H1 (cell line): ENCODE measurements at regions not wholly inside any gene's neighbourhood (a gene's known extent, or its start where the extent isn't known, plus 50 kb on each side); places are given as distances from the start of the nearest gene placed in this dataset.

Experiments
- CTCF ChIA-PET: fragments of 300-600 bp; sonication (Branson Sonifier 250); formaldehyde crosslinking; loops from one replicate; lab custom pipeline; 2021; ENCODE audit not compliant: partially characterized antibody; lab: Charles Lee
- POLR2A ChIA-PET: fragments of 300-600 bp; sonication (Branson Sonifier 250); formaldehyde crosslinking; loops from one replicate; lab custom pipeline; 2021; ENCODE audit warnings: inconsistent platforms; ENCODE audit not compliant: partially characterized antibody; lab: Charles Lee
- DNase-seq, 2 experiments: peaks; one replicate each; pipeline versions ENCODE4 v3.0.0 to v3.0.0-alpha.2; 2010 to 2022; ENCODE audit warnings: low spot score in 2 of 2, low read depth in 1 of 2, mixed read lengths in 1 of 2
- FAIRE-seq: peaks from 2 replicates; lab custom pipeline; 2011; peaks lifted over from hg19 to GRCh38; lab: Jason Lieb, UNC
- H2AFZ ChIP-seq: 2 replicates; pipeline ENCODE4 v1.8.1; 2012; ENCODE audit warnings: low read length, inconsistent platforms
- H2AK5ac ChIP-seq: 2 replicates; pipeline ENCODE4 v1.6.1; 2013; ENCODE audit warnings: low read depth, low read length
- H2BK120ac ChIP-seq: replicated peaks from 2 replicates; pipeline ENCODE3; 2013; ENCODE audit warnings: low read depth, low read length, inconsistent platforms
- H2BK12ac ChIP-seq: 2 replicates; pipeline ENCODE4 v1.6.1; 2013; ENCODE audit warnings: low read depth, low read length
- H2BK15ac ChIP-seq: 2 replicates; pipeline ENCODE4 v1.6.1; 2013; ENCODE audit warnings: low read length
- H2BK20ac ChIP-seq: 2 replicates; pipeline ENCODE4 v1.6.1; 2013; ENCODE audit warnings: low read length
- H2BK5ac ChIP-seq: 2 replicates; pipeline ENCODE4 v1.6.1; 2013; ENCODE audit warnings: low read depth, low read length
- H3K14ac ChIP-seq: 2 replicates; pipeline ENCODE4 v1.6.1; 2013; ENCODE audit warnings: inconsistent platforms; ENCODE audit not compliant: insufficient read length
- H3K18ac ChIP-seq: 2 replicates; pipeline ENCODE4 v1.6.1; 2013; ENCODE audit warnings: low read length; ENCODE audit errors: extremely low read depth
- H3K23ac ChIP-seq: 2 replicates; pipeline ENCODE4 v1.6.1; 2013; ENCODE audit warnings: inconsistent platforms; ENCODE audit not compliant: insufficient read length
- H3K23me2 ChIP-seq: 2 replicates; pipeline ENCODE4 v1.6.1; 2013; ENCODE audit warnings: low read depth, low read length
- H3K27ac ChIP-seq: 2 replicates; pipeline ENCODE4 v1.6.1; 2011; ENCODE audit warnings: low read depth, low read length, inconsistent platforms
- H3K27me3 ChIP-seq, 4 experiments: replicated peaks in 1 of 4; 1 replicate in 1 of 4; 2 replicates in 3 of 4; pipeline versions ENCODE4 v1.6.1 to v1.8.1; 2011 to 2013; ENCODE audit warnings: low read length in 3 of 4, mild to moderate bottlenecking in 3 of 4, inconsistent platforms in 2 of 4, mixed read lengths in 2 of 4, moderate library complexity in 1 of 4; ENCODE audit not compliant: control insufficient read depth in 3 of 4, insufficient read depth in 3 of 4; ENCODE audit errors: extremely low read depth in 1 of 4
- H3K36me3 ChIP-seq, 4 experiments: 2 replicates each; pipeline versions ENCODE4 v1.6.1 to v1.8.1; 2011 to 2013; ENCODE audit warnings: mild to moderate bottlenecking in 4 of 4, low read length in 3 of 4, moderate library complexity in 2 of 4, control low read depth in 1 of 4, inconsistent platforms in 1 of 4; ENCODE audit not compliant: insufficient read depth in 4 of 4, control insufficient read depth in 2 of 4
- H3K4ac ChIP-seq: replicated peaks from 2 replicates; pipeline ENCODE3; 2013; ENCODE audit warnings: low read length, low read depth, mixed read lengths, inconsistent platforms; ENCODE audit not compliant: insufficient read length
- H3K4me1 ChIP-seq, 4 experiments: replicated peaks in 1 of 4; 1 replicate in 1 of 4; 2 replicates in 3 of 4; pipeline versions ENCODE4 v1.6.1 to v1.8.1; 2011 to 2013; ENCODE audit warnings: low read length in 3 of 4, inconsistent platforms in 2 of 4, mixed read lengths in 1 of 4; ENCODE audit not compliant: insufficient read depth in 4 of 4, control insufficient read depth in 3 of 4
- H3K4me2 ChIP-seq, 2 experiments: 2 replicates each; pipeline versions ENCODE4 v1.6.1 to v1.8.1; 2011 to 2013; ENCODE audit warnings: low read depth in 2 of 2, low read length in 2 of 2, control low read depth in 1 of 2, inconsistent platforms in 1 of 2, mild to moderate bottlenecking in 1 of 2; ENCODE audit not compliant: insufficient read depth in 1 of 2
- H3K4me3 ChIP-seq, 4 experiments: fragments of 200-600, 300-600 bp in 1 of 4; sonication (generic), shearing (Covaris generic), sonication (Bioruptor Twin) in 1 of 4; 2 replicates each; pipeline versions ENCODE4 v1.5.1 to v1.8.1; 2011 to 2016; ENCODE audit warnings: low read length in 4 of 4, low read depth in 3 of 4, control low read depth in 2 of 4, inconsistent platforms in 2 of 4, mild to moderate bottlenecking in 2 of 4, mixed read lengths in 1 of 4, moderate library complexity in 1 of 4; ENCODE audit not compliant: insufficient read depth in 2 of 4; ENCODE audit errors: extremely low read depth in 1 of 4
- H3K56ac ChIP-seq: replicated peaks from 2 replicates; pipeline ENCODE3; 2013; ENCODE audit warnings: low read depth, mild to moderate bottlenecking, mixed read lengths, low read length, inconsistent platforms; ENCODE audit not compliant: insufficient read length
- H3K79me1 ChIP-seq: 2 replicates; pipeline ENCODE4 v1.6.1; 2013; ENCODE audit warnings: low read depth, low read length, control low read depth
- H3K79me2 ChIP-seq, 2 experiments: 2 replicates each; pipeline versions ENCODE4 v1.6.1 to v1.8.1; 2012 to 2013; ENCODE audit warnings: low read length in 2 of 2, mild to moderate bottlenecking in 2 of 2, inconsistent platforms in 1 of 2; ENCODE audit not compliant: insufficient read depth in 2 of 2, control insufficient read depth in 1 of 2
- H3K9ac ChIP-seq, 4 experiments: replicated peaks in 1 of 4; 1 replicate in 1 of 4; 2 replicates in 3 of 4; pipeline versions ENCODE4 v1.6.1 to v1.8.1; 2011 to 2013; ENCODE audit warnings: low read depth in 3 of 4, low read length in 3 of 4, control low read depth in 2 of 4, mild to moderate bottlenecking in 2 of 4, moderate library complexity in 2 of 4, inconsistent platforms in 1 of 4; ENCODE audit errors: extremely low read depth in 1 of 4
- H3K9me3 ChIP-seq, 2 experiments: 2 replicates each; pipeline versions ENCODE4 v1.6.1 to v1.8.1; 2012 to 2013; ENCODE audit warnings: mild to moderate bottlenecking in 2 of 2, moderate library complexity in 2 of 2, control low read depth in 1 of 2, inconsistent platforms in 1 of 2, low read depth in 1 of 2, low read length in 1 of 2, mixed read lengths in 1 of 2; ENCODE audit not compliant: insufficient read depth in 2 of 2
- H4K20me1 ChIP-seq, 2 experiments: replicated peaks in 1 of 2; 2 replicates each; pipeline versions ENCODE3 to v1.8.1; 2011 to 2013; ENCODE audit warnings: inconsistent platforms in 2 of 2, low read length in 2 of 2, mild to moderate bottlenecking in 1 of 2; ENCODE audit not compliant: insufficient read depth in 2 of 2, control insufficient read depth in 1 of 2
- H4K5ac ChIP-seq: 2 replicates; pipeline ENCODE4 v1.6.1; 2013; ENCODE audit warnings: low read length, low read depth, mixed read lengths, inconsistent platforms; ENCODE audit not compliant: insufficient read length
- H4K8ac ChIP-seq: 2 replicates; pipeline ENCODE4 v1.8.0; 2013; ENCODE audit warnings: mild to moderate bottlenecking, moderate library complexity, low read length, inconsistent platforms; ENCODE audit not compliant: insufficient read depth; ENCODE audit errors: extremely low read depth
- H4K91ac ChIP-seq: replicated peaks from 2 replicates; pipeline ENCODE3; 2013; ENCODE audit warnings: low read length, mixed read lengths, inconsistent platforms; ENCODE audit not compliant: insufficient read length
- BRCA1 ChIP-seq: IDR thresholded peaks from 2 replicates; pipeline ENCODE4 v1.6.1; 2012; ENCODE audit warnings: low read depth, low read length, improper control_type of control experiment
- CEBPB ChIP-seq: IDR thresholded peaks from 2 replicates; pipeline ENCODE4 v1.6.1; 2012; ENCODE audit warnings: low read depth, low read length
- KDM1A ChIP-seq: fragments of 200-600, 300-600 bp; sonication (generic); IDR thresholded peaks from 2 replicates; pipeline ENCODE4 v1.7.1; 2016; ENCODE audit warnings: mild to moderate bottlenecking, low read length, borderline replicate concordance
- WGBS, 2 experiments: shearing (Covaris generic) in 1 of 2; methylation state at CpG; one replicate each; pipeline versions ENCODE4 v1.1.6 to v1.1.7; 2013 to 2015; ENCODE audit warnings: low lambda C conversion rate in 2 of 2, mixed read lengths in 2 of 2, inconsistent platforms in 1 of 2, low coverage in 1 of 2, missing lambda C conversion rate in 1 of 2; ENCODE audit not compliant: insufficient replicate concordance in 2 of 2, insufficient coverage in 1 of 2, insufficient read length in 1 of 2; ENCODE audit errors: extremely low coverage in 1 of 2, missing lambda C conversion rate in 1 of 2; 5-methylcytosine and 5-hydroxymethylcytosine counted together

- Histone ChIP-seq H3K27me3 (no peaks in the 10 kb centered on the region), H3K14ac (no peak overlapping the region), H2AK5ac (no peak overlapping the region), H2AFZ (peak overlapping the region; percentile 84), H3K9ac (no peak overlapping the region), H2BK12ac (no peak overlapping the region), H4K91ac (no peak overlapping the region), H3K23ac (no peak overlapping the region), H2BK15ac (no peak overlapping the region), H3K27ac (no peak overlapping the region), H3K18ac (no peak overlapping the region; the same call in 1 of the 2 replicates), H2BK5ac (no peak overlapping the region), H3K9me3 (no peaks in the 10 kb centered on the region), H3K23me2 (no peaks in the 10 kb centered on the region), H4K5ac (no peak overlapping the region), H4K20me1 (no peaks in the 10 kb centered on the region), H3K79me2 (no peaks in the 10 kb centered on the region), H3K4me1 (peaks cover 0 to 3% (median 0%) of the 10 kb centered on the region in 4 experiments; a peak in 1 of 7 replicates), H3K36me3 (no peaks in the 10 kb centered on the region), H3K56ac (no peak overlapping the region), H2BK120ac (no peak overlapping the region), H3K4me3 (peak overlapping the region in 1 of 4 experiments; percentile 8; a peak in 1 of 8 replicates), H4K8ac (no peak overlapping the region), H3K79me1 (no peaks in the 10 kb centered on the region), H3K4ac (no peak overlapping the region), H3K4me2 (peak overlapping the region; percentile 30 to 33; a peak in 1 of 4 replicates), H2BK20ac (no peak overlapping the region)
- FAIRE-seq (peak; percentile 94), DNase-seq (peak in 1 of 2 experiments; percentile 60)
- ChIA-PET POLR2A (interaction anchor here (0.9 to 1.2 kb wide), 3 partner anchors 11 to 276 kb away, joined by 3 read pairs; partner anchors contain the start of gene VCP), CTCF (interaction anchor here (0.6 to 2.4 kb wide), 5 partner anchors 8 to 436 kb away, joined by 3 to 7 read pairs (median 4); no protein-coding TSS in a partner anchor)
- TF ChIP-seq CEBPB (peak; percentile 83), KDM1A (no peak), BRCA1 (no peak)
- 39% methylated on average over 7 of the region's 7 CpGs; no CpG with 5 or more reads in 1 of the 2 experiments for WGBS, 2 experiments
Measured at GRCh38 chr9:34796924-34797323, 87.0 kb upstream of the CCL21 start.
